ENCODE measurements at regions not wholly inside any gene's neighbourhood (a gene's known extent, or its start where the extent isn't known, plus 50 kb on each side); places are given as distances from the start of the nearest gene placed in this dataset.
"Not testable (repeated sequence)": the region's sequence is repeated elsewhere in the genome, so short reads cannot be mapped to it uniquely, and the experiment has no call there.

DNA sequence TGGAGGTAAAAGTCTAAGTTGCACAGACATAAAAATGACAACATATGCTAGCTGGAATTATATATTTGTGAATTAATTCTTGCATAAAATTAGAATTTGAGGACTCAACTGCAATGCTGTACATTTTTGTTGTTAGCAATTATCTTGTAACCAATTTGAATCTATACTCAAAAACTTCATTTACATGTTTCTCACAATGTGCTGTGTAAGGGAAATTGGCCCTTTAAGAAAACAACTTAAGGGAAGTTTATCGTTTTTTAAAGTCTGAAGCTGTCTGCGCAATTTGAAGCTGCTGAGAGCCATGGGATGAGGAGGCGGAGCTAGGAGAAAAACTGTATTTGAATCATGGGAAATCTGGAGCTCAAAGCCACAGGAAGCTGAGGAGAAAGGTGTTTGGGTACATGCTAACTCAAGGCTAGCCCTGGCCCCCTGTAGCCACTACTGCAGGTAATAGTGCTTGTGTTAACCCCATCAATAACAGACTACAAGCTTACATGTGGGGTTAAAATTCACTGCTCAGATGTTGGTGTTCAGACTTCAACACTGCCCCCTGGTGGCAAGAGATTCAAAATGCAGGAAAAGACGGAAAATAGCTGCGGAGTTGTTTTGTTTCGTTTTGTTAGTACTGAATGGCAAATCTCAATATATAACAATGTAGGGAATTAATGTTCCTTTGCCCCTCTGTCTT lies 126.1 kb downstream of the BRD1 start:
- intact Hi-C loops (cut with DNase I): loop anchor here (10.0 kb wide), 1 partner anchor 367 kb away; no protein-coding TSS in a partner anchor
- DNase-seq (ENCODE audit: missing footprints) (no peak), ATAC-seq (no peak)

DNA sequence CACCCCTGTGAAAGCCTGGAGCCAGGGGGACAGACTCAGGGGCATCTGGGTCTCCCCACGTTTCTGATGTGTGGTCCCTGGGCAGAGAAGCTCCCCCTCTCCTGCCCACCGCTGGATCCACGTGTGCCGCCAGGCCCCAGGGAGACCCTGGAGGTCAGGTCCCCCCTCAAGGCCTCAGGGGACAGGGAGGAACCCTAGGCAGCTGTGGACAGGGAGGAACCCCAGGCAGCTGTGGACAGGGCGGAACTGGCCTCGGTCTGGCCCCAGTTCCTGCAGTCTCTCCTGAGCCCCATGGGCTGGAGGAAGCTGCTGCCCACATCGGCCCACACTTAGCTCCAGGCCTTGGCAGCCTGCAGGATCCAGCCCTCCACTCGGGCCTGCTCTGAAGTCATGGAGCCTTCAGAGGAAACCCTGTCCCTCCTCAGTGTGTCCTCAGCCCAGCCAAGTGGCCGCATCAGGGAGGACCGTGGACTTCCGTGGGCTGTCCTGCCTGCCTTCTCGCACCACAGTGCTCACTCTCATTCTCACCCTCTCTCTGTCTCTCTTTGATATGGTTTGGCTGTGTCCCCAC lies 127.7 kb downstream of the BRD1 start:
- ATAC-seq: no peak
- intact Hi-C loops (cut with DNase I): loop anchor here (10.0 kb wide), 1 partner anchor 365 kb away; no protein-coding TSS in a partner anchor

DNA sequence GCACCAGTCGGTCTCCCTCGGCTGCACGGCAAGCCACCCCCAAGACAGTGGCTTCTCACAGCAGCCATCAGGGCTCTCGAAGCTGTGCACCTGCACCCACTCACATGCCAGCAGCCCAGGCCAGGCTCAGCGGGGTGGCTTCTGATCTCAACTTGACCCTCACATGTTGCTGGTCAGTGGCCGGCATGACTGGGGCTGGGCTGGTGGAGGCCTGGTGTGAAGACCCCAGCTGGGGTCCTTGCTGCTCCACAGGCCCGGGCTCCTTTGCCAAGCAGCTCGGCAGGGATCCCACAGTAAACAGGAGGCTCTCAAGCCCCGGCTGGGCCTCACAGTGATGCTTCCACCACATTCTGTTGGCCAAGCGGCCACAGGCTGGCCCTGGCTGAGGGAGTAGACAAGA lies 128.2 kb downstream of the BRD1 start:
- no peak for DNase-seq (ENCODE audit: missing footprints)
- intact Hi-C loops (cut with DNase I): no loop called here
- no peak for ATAC-seq

More for the DNA sequence above, 127.7 kb downstream of the BRD1 start:
- DNase-seq (ENCODE audit: missing footprints): no peak

DNA sequence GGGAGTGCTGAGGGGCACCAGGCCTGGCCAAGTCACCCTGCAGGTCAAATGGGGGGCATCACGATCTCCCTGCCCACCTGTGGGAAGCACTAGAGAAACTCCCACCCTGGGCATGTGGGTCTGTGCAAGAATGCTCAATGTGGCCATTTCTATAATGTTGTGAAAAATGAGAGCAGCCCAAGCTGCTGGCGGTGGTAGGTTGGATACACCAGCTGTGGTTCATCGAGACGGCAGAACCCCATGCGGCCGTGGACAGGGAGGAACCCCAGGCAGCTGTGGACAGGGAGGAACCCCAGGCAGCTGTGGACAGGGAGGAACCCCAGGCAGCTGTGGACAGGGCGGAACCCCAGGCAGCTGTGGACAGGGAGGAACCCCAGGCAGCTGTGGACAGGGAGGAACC lies 129.1 kb downstream of the BRD1 start:
- intact Hi-C loops (cut with DNase I); ATAC-seq; DNase-seq (ENCODE audit: missing footprints): not testable (repeated sequence)

DNA sequence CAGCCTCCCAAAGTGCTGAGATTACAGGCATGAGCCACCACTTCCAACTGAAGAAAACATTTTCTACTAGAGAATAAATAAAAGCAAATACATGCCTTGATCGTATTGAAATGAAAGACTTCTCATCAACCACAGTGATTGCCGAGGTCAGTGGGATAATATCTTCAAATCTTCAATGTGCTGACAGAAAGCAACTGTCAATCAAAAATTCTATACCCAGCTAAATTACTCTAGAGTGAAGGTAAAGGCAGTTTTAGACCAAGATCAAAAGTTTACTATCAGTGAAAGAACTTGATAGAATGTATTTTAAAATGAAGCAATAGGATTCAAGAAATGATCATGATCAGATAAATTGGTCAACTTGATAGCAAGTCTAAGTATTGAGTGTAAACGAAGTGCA lies 130.6 kb downstream of the BRD1 start:
- DNase-seq (ENCODE audit: missing footprints) (no peak), ATAC-seq (no peak)
- intact Hi-C loops (cut with DNase I): no loop called here

DNA sequence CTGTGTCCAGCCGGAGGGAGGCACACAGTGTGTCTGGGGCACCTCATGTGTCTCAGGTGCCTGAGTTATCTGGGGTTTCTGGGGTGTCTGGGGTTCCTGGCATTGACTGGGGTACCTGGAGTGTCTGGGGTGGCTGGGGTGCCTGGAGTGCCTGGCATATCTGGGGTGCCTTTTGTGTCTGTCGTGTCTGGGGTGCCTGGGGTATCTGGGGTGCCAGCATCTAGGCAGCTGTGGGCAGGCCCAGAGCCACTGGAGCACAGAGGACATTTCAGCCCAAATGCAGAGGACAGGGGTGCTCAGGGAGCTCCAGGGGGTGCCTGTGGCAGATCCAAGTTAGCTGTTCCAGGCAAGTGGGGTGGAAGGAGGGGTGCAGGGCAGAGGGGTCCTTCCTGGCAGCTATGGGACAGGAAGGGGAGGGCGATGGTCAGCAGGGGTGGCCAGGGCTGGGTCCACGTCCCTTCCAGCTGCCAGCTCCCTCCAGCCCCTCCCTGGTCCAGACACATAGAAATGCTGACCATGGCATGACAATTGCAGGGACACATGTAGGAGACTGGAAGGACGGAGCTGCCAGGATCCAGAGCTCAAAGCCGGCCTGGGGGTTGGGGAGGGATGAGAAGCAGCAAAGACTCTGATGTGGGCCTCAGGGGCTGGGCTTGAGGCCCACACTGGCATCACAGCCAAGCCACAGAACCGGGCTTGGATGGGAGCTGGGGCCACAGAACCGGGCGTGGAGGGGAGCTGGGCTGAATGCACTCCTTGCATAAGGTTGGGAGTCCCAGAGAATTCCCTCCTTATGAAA lies 133.0 kb downstream of the BRD1 start:
- no peak for ATAC-seq
- intact Hi-C loops (cut with DNase I): no loop called here
- DNase-seq (ENCODE audit: missing footprints): no peak

DNA sequence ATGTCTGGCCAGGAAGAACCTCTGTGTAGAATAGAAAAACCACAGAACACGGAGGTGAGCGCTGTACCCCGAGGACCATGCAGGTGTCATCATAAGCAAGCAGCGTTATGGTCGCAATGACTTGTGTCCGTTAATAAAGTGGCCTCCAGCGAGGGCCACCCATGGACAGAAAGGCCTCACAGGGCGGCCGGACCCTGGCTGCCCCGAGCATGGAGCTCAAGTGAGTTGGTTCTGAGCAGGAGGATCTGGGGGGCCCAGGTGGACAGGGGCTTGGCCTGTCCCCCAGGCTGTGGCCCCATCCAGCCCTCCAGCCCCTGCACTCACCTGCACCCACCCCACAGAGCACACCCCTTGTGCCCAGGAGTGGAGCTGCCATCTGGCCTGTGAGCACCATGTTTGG lies 133.8 kb downstream of the BRD1 start:
- no peak for ATAC-seq
- no peak for DNase-seq (ENCODE audit: missing footprints)
- intact Hi-C loops (cut with DNase I): no loop called here

DNA sequence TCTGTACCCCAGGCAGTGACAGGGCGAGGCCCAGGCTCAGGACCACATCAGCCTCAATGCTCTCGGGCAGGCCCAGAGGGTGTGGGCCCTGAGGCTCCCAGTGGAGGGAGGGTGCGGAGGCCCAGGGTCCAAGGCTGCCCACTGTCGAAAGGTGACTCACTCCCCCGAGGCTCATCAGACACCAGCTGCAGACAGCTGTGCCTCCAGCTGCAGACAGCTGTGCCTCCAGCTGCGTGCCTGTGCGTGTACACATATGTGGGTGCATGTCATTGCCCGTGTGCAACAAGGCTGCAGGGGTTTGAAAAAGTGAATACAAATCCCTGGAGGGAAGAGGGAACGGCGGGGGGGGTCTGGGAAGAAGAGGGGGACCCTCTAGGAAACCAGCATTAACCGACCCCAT lies 134.3 kb downstream of the BRD1 start:
- DNase-seq (ENCODE audit: missing footprints) (no peak), ATAC-seq (no peak)
- intact Hi-C loops (cut with DNase I): no loop called here

DNA sequence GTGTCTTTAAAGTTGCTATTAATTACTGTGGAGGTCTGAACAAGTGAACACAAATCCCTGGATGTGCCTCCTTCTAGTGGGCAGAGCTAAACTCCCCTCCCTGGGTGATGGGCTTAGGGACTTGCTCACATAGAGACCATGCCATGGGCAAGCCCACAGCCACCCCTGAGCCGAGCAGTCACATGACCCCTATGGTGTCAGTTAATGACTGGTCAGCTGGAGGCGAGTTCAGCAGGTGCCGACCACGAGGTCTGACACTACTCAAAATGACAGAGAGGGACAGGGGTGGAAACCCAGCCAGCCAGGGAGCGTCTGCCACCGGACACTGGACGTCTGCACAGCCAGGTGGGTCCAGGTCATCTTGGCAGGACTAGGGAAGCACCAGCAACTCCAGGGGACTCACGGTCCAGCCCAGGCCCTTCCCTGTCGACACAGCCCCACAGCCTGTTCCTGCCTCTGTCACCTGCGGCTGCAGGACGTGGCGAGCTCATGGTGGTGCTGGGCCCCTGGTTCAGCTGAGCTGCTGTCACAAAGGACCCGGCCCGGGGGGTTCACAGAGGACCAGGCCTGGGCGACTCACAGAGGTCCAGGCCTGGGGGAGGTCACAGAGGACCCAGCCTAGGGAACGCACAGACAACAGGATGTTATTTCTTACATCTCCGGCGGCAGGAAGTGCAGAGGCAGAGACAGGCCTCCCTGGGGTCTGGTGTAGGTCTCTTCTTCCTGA lies 135.0 kb downstream of the BRD1 start:
- intact Hi-C loops (cut with DNase I): no loop called here
- DNase-seq (ENCODE audit: missing footprints) (no peak), ATAC-seq (no peak)

DNA sequence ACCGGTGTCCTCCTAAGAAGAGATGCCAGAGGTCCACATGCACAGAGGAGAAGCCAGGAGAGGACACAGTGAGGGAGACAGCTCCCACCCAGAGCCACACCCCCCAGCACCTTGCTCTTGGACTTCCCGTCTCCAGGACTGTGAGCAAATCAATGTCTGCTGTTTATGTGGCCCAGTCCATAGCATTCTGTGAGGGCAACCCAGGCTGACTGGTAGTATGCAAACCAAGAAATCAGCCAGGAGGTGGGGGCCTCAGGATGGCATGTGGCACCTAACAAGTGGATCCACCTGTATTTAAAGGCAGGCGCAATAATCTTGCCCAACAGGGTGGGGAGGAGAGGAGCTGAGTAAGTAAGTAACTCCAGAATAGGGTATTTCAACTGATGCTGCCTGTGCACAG lies 136.4 kb downstream of the BRD1 start:
- ATAC-seq: no peak
- intact Hi-C loops (cut with DNase I): no loop called here
- no peak for DNase-seq (ENCODE audit: missing footprints)

DNA sequence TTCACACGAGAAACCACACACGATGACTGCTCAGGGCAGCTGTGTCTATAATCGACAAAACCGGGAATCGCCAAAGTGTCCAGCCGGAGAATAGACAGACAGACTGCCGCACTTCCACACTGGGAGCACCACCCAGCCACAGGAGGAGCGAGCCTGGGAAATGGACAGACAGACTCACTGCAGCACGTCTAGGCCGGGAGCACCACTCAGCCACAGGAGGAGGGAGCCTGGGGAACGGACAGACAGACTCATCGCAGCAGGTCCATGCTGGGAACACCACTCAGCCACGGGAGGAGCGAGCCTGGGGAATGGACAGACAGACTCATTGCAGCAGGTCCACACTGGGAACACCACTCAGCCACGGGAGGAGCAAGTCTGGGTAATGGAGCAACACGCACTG lies 137.2 kb downstream of the BRD1 start:
- DNase-seq (ENCODE audit: missing footprints) (no peak), ATAC-seq (no peak)
- intact Hi-C loops (cut with DNase I): no loop called here

DNA sequence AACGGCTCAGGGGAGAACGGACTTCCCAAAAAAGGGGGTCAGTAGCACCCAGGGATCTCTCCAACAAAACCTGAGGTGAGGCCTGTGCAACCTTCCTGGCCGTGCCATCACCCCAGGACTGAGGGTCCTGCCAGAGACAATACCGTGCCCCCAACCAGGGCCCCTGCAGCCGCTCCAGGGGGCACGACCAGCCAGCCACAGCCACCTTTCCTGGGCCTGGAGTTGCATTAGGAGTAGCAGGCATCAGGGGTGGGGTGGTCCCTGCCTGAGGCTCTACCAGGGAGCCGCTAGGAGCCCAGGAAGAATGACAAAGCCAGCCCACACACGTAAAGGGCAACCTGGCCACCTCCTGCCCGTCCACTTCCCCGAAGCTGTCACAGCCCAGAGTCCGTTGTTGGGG lies 137.8 kb downstream of the BRD1 start:
- no peak for ATAC-seq
- DNase-seq (ENCODE audit: missing footprints): no peak
- intact Hi-C loops (cut with DNase I): no loop called here

DNA sequence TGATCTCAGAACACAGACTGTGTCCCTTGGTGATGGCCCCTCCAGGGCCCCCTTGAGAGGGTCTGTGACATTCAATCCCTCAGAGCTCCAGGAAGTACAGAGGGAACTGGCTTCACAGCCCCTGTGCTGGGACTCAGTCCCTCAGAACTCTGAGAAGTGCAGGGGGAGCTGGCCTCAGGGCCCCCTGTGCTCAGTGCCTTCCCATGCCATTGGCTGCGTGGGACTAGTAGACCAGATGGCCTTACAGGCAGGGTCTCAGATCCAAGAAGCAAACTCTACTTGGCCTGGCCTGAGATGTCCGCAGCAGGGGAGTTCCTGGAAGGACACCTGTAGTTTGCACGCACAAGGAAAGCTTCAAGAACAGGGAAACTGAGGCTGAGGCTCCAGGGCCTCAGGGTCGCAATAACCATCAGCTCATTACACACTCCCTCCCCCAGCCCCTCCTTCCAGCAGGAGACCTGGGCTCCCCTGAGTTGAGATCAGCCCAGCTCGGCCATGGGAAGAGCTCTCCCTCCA lies 138.4 kb downstream of the BRD1 start:
- DNase-seq (ENCODE audit: missing footprints) (no peak), ATAC-seq (no peak)
- intact Hi-C loops (cut with DNase I): no loop called here

DNA sequence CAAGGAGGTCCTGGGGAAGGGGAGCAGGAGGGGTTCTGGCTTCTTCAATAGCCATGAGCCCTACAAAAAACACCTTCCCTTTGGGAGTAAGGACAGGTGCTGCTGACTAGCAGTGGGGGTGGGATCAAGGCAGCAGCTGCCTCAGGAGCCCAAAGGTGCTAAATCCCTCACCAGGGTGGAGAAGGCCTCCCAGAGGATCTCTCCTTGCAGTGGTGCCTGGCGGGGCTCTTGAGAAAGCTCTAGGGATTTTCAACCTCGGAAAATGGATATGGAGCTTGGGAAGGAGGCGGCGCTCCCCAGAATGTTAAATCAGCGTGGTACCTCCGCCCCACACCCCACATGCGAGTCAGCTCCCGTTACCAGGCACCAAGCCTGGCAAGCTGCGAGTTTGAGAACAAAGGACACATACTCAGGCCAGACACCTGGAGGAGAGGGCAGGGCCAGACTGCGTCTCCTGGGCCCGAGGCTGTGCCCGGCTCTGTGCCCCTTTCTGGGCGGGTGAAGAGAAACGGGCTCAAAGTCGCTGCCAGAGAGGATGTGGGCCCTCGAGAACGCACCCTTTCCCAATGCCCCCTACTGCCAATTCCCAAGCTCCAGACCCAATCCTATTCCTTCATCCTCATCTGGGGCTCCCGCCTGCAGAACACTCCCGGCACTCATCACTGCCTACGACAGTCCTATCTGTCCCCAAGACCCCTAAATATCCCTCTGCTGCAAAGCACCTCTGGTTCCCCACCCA lies 139.0 kb downstream of the BRD1 start:
- no peak for DNase-seq (ENCODE audit: missing footprints)
- intact Hi-C loops (cut with DNase I): no loop called here
- no peak for ATAC-seq

DNA sequence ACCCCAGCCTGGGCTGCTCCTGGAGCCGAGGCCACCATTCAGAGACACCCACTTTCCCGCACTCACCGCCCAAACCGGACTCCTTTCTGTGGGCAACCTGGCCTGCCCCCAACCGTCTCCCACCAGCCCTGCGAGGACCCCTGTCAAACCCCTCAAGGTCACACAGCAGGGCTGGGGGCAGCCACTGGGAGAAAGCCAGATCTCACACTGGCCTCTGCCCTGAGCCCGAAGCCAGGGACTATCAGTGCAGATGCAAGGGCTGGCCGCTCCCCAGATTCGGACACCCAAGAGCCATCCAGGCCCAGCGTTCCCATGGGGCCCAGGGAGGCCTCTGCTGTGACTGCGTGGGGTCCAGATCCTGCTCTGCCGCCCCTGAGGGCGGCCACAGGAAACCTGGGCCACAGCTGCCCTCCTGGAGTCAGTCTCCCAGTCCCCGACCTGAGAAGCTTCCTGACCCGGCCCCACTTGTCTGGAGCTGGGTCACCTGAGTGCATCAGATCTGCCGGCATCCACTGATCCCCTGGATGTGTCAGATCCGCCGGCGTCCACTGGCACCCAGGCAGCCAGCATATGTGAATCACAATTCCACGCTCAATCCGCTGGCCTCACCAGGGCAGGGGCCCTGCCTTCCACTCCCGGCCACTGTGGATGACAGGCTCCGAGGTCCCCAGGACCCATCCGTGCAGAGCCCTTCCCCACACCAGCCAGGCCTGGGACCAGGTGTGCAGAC lies 139.7 kb downstream of the BRD1 start:
- ATAC-seq (no peak), DNase-seq (ENCODE audit: missing footprints) (no peak)
- intact Hi-C loops (cut with DNase I): no loop called here

DNA sequence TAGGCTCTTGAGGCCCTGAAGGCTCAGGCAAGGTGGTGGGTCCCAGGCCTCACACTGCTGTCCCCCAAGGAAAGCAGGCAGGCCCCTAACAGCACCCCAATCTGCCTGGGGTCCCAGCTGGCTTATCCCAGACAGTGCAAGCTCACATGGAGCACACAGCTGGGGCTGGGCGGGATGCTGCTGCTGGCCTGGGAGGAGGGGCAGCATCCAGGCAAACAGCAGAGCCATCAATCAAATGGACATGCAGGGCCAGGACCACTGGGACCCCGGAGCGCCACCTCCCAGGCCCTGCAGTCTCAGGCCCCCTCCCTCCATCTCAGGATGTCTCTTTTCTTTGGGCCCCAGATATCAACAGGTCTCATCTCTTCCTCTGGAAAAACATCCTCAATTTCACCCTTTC lies 140.3 kb downstream of the BRD1 start:
- intact Hi-C loops (cut with DNase I): no loop called here
- DNase-seq (ENCODE audit: missing footprints) (no peak), ATAC-seq (no peak)

DNA sequence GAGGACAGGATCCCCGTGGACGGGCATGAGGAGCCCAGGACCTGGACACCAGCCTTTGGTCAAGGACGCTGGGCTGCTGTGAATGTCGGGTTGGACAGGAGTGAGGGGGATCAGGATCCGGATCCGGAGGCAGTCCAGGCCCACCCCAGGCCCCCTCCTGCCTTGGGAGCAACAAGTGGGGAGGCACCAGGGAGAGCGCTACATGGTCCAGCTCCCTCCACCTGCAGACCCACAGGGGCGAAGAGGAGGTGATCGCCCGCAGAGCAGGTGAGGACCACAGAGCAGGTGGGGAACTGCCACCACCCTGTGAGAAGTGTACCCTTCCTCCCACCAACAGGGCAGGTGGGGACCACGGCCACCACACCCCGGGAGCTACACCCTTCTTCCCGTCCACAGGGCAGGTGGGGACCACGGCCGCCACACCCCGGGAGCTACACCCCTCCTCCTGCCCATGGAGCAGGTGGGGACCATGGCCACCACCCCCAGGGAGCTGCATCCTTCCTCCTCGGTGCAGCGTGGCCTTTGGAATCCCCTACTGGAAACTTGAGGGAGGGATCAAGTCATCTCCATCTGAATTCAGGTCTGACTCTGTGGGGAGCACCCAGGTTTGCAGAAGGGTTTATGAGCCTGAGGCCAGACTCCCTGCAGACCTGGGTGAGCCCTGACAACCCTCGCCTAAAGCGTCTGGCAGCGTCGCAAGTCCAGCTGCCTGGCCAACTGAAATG lies 141.0 kb downstream of the BRD1 start:
- intact Hi-C loops (cut with DNase I): no loop called here
- DNase-seq (ENCODE audit: missing footprints) (no peak), ATAC-seq (no peak)

All from Right ventricle myocardium inferior (tissue), 1 donor.